ENCODE measurements at regions not wholly inside any gene's neighbourhood (a gene's known extent, or its start where the extent isn't known, plus 50 kb on each side); places are given as distances from the start of the nearest gene placed in this dataset.

DNA sequence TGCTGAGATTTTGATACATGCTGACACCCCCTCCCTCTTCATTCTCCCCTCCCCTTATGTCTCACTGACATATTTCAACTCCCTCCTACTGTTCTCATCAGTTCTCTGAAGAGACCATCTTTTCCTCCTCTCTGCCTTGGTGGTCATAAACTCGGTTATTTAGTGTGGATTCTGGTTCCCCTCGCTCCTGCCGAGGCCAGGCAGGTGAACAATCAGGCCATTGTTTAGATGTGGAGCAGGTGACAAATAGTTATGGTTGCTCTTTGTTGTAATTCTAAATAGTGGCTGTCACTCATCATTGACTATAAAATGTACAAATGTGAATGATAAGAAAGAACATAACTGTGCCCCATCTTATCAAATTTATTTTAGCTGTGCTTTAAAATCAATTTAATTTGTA, 324.6 kb downstream of the BCOR start:
- TF ChIP-seq, protein P1, sequence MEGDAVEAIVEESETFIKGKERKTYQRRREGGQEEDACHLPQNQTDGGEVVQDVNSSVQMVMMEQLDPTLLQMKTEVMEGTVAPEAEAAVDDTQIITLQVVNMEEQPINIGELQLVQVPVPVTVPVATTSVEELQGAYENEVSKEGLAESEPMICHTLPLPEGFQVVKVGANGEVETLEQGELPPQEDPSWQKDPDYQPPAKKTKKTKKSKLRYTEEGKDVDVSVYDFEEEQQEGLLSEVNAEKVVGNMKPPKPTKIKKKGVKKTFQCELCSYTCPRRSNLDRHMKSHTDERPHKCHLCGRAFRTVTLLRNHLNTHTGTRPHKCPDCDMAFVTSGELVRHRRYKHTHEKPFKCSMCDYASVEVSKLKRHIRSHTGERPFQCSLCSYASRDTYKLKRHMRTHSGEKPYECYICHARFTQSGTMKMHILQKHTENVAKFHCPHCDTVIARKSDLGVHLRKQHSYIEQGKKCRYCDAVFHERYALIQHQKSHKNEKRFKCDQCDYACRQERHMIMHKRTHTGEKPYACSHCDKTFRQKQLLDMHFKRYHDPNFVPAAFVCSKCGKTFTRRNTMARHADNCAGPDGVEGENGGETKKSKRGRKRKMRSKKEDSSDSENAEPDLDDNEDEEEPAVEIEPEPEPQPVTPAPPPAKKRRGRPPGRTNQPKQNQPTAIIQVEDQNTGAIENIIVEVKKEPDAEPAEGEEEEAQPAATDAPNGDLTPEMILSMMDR (optimal IDR thresholded peaks at IDR 0.05 in 1 of 3, IDR thresholded peaks at IDR 0.05 in 1 of 3, conservative IDR thresholded peaks at IDR 0.05 in 1 of 3; ENCODE audit: extremely low read depth in 1 of 3, insufficient read depth in 2 of 3, low read length in 3 of 3) = no peak
- TF ChIP-seq EZH2 (IDR thresholded peaks at IDR 0.05; ENCODE audit: low read length) = no peak

All from keratinocyte (primary cell).